ENCODE measurements at regions not wholly inside any gene's neighbourhood (a gene's known extent, or its start where the extent isn't known, plus 50 kb on each side); places are given as distances from the start of the nearest gene placed in this dataset.

- H3K56ac ChIP-seq (replicated peaks; ENCODE audit: insufficient read length, low read depth, low read length) = no peak overlapping the region
- H2AK5ac ChIP-seq (ENCODE audit: low read depth, low read length) = no peak overlapping the region
- no peak for DNase-seq (ENCODE audit: low read depth in 1 of 2, low spot score in 2 of 2)
- no peaks in the 10 kb centered on the region for H3K23me2 ChIP-seq (ENCODE audit: low read depth, low read length)
- H2BK15ac ChIP-seq (ENCODE audit: low read length) = no peak overlapping the region
- H2BK5ac ChIP-seq (ENCODE audit: low read depth, low read length) = no peak overlapping the region
- no peak overlapping the region for H2BK120ac ChIP-seq (replicated peaks; ENCODE audit: low read depth, low read length)
- H3K4me2 ChIP-seq (ENCODE audit: insufficient read depth in 1 of 2, low read depth in 2 of 2, low read length in 2 of 2) = no peak overlapping the region
- no peak overlapping the region for H3K23ac ChIP-seq (ENCODE audit: insufficient read length)
- H3K36me3 ChIP-seq (ENCODE audit: control insufficient read depth in 2 of 4, insufficient read depth in 4 of 4, low read length in 3 of 4) = no peaks in the 10 kb centered on the region
- ChIA-PET POLR2A (ENCODE audit: partially characterized antibody) (no interaction called here), CTCF (ENCODE audit: partially characterized antibody) (interaction anchor here (0.5 to 10.2 kb wide), 9 partner anchors 11 to 576 kb away, joined by 3 to 137 read pairs (median 5); no protein-coding TSS in a partner anchor)
- no peak for FAIRE-seq
- no peak overlapping the region for H3K4ac ChIP-seq (replicated peaks; ENCODE audit: insufficient read length, low read depth, low read length)
- no peak overlapping the region for H3K14ac ChIP-seq (ENCODE audit: insufficient read length)
- H4K8ac ChIP-seq (ENCODE audit: extremely low read depth, insufficient read depth, low read length) = no peak overlapping the region
- H2BK20ac ChIP-seq (ENCODE audit: low read length) = no peak overlapping the region
- no peak overlapping the region for H4K5ac ChIP-seq (ENCODE audit: insufficient read length, low read depth, low read length)
- H4K91ac ChIP-seq (replicated peaks; ENCODE audit: insufficient read length, low read length) = no peak overlapping the region
- no peaks in the 10 kb centered on the region for H3K79me2 ChIP-seq (ENCODE audit: control insufficient read depth in 1 of 2, insufficient read depth in 2 of 2, low read length in 2 of 2)
- 95% methylated on average over 1 of the region's 1 CpG; no CpG with 5 or more reads in 1 of the 2 experiments for WGBS, 2 experiments (ENCODE audit: extremely low coverage in 1 of 2, insufficient coverage in 1 of 2, insufficient read length in 1 of 2, insufficient replicate concordance in 2 of 2, low coverage in 1 of 2, low lambda C conversion rate in 2 of 2, missing lambda C conversion rate in 1 of 2)
- no peaks in the 10 kb centered on the region for H3K9me3 ChIP-seq (ENCODE audit: insufficient read depth in 2 of 2, low read depth in 1 of 2, low read length in 1 of 2)
- H3K79me1 ChIP-seq (ENCODE audit: low read depth, low read length) = no peaks in the 10 kb centered on the region
- no peaks in the 10 kb centered on the region for H4K20me1 ChIP-seq (replicated peaks in 1 of 2; ENCODE audit: control insufficient read depth in 1 of 2, insufficient read depth in 2 of 2, low read length in 2 of 2)
- no peak overlapping the region for H3K4me3 ChIP-seq (ENCODE audit: extremely low read depth in 1 of 4, insufficient read depth in 2 of 4, low read depth in 3 of 4, low read length in 4 of 4)
- no peak overlapping the region for H2AFZ ChIP-seq (ENCODE audit: low read length)
- H3K4me1 ChIP-seq (replicated peaks in 1 of 4; ENCODE audit: control insufficient read depth in 3 of 4, insufficient read depth in 4 of 4, low read length in 3 of 4) = no peaks in the 10 kb centered on the region
- H3K27me3 ChIP-seq (replicated peaks in 1 of 4; ENCODE audit: control insufficient read depth in 3 of 4, extremely low read depth in 1 of 4, insufficient read depth in 3 of 4, low read length in 3 of 4) = peaks cover 0 to 3% (median 0%) of the 10 kb centered on the region in 4 experiments; a peak in 2 of 7 replicates
- no peak overlapping the region for H3K18ac ChIP-seq (ENCODE audit: extremely low read depth, low read length)
- no peak overlapping the region for H2BK12ac ChIP-seq (ENCODE audit: low read depth, low read length)
- no peak overlapping the region for H3K27ac ChIP-seq (ENCODE audit: low read depth, low read length)
- H3K9ac ChIP-seq (replicated peaks in 1 of 4; ENCODE audit: extremely low read depth in 1 of 4, low read depth in 3 of 4, low read length in 3 of 4) = no peak overlapping the region
- TF ChIP-seq TEAD4 (IDR thresholded peaks at IDR 0.05; ENCODE audit: low read depth, low read length) (no peak), HDAC6 (IDR thresholded peaks at IDR 0.05; ENCODE audit: low read depth, low read length) (no peak), CBX5 (IDR thresholded peaks at IDR 0.05; ENCODE audit: low read depth, low read length) (no peak), POU5F1 (IDR thresholded peaks at IDR 0.05; ENCODE audit: low read depth, low read length) (no peak), BCL11A (IDR thresholded peaks at IDR 0.05; ENCODE audit: low read depth in 2 of 2, low read length in 2 of 2) (no peak), RXRA (IDR thresholded peaks at IDR 0.05; ENCODE audit: insufficient read depth, low read depth, low read length) (no peak), EP300 (IDR thresholded peaks at IDR 0.05; ENCODE audit: borderline replicate concordance in 1 of 2, low read depth in 2 of 2, low read length in 2 of 2) (no peak), SIRT6 (IDR thresholded peaks at IDR 0.05; ENCODE audit: low read length) (no peak), ZNF274 (IDR thresholded peaks at IDR 0.05; ENCODE audit: borderline replicate concordance, extremely low read depth, low read length) (no peak), JUND (IDR thresholded peaks at IDR 0.05; ENCODE audit: low read length) (no peak), HDAC2 (IDR thresholded peaks at IDR 0.05; ENCODE audit: borderline replicate concordance in 1 of 2, low read depth in 2 of 2, low read length in 2 of 2) (no peak), TAF1 (IDR thresholded peaks at IDR 0.05; ENCODE audit: low read depth, low read length) (no peak), SIX5 (IDR thresholded peaks at IDR 0.05; ENCODE audit: low read depth, low read length) (no peak)
Observed at GRCh38 chr15:79598639-79599038, 166.5 kb downstream of the MINAR1 start.

Measured in H1 (cell line).